ENCODE measurements at regions not wholly inside any gene's neighbourhood (a gene's known extent, or its start where the extent isn't known, plus 50 kb on each side); places are given as distances from the start of the nearest gene placed in this dataset.
A peak's percentile ranks its signal among the peaks of the same experiment; 100 is the strongest.

DNA sequence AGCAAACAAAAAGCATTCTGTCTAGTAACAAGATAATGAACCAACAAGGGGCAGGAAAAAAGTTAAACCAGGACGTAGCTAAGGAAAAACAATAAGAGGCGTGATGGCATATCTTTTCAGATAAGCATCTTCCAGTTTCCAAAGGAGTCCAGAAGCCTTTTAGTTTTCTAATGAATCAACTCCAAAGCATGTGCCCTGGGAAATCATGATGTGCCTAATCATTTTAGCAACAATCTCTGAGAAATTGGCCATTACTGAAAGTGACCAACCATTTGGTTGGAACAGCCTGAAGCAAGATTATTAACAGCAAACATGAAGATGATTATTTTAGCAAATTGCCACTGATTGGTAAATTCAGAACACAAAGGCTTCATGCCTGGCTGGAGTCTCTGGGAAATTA is 440.9 kb upstream of the MAF start:
- DNase-seq (ENCODE audit: low spot score), result no peak

DNA sequence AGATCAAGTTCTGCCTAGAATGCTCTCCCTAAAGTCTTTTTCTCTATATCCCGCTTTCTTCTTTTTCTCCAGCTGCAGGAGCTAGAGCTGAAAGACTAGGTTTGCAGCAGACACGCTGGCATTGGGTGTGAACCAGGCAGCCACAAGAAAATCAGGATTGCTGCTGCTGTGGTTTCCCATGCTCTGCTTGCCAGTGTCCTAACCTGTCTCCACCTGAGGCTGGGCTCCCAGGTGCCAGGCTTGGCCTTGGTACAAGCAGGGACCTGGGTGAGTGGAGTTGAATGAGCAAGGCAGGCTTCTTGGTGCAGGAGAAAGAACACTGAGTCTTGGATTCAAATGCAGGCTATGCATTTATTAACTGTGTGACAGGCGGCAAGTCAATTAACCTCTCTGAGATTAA is 440.3 kb upstream of the MAF start:
- no peak for DNase-seq (ENCODE audit: low spot score)

DNA sequence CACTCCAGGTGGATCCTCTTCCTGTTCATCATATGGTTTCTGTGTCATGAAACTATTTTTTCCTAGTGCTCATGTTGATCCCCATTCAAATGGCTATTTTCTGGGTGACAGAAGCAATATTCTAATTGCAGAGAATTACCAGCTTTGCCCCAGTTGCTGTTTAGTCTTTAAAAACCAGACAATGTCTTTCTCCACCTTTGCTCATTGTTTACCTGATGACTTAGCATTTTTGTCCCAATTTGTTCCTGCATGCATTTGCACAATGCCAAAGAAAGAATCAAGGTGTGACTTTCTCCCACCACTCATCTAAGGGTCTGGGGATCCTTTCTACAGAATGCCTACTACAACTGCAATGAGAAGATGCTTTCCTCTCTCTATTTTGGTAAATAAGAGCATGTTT is 439.9 kb upstream of the MAF start:
- no peak for DNase-seq (ENCODE audit: low spot score)

DNA sequence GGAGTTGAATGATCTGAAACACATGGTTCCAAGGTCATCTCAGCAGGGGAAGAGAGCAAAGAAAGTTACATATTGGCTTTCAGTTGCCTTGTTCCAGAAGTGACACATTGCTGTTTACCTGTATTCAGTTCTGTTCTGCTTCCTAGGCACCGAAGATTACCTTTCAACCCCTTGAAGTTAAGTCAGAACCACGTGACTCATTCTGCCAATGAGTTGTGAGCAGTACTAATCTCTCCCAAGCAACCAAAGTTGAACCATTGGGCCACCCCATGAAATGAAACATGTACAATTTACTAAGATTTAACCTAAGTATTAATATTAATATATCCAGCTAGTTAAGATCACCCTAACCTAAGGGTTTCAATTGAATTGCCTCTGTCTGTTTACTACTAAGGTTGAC is 439.2 kb upstream of the MAF start:
- DNase-seq (ENCODE audit: low spot score), result no peak

- DNase-seq (ENCODE audit: low spot score), result no peak
Measured at GRCh38 chr16:80038566-80038965, 438.0 kb upstream of the MAF start.

DNA sequence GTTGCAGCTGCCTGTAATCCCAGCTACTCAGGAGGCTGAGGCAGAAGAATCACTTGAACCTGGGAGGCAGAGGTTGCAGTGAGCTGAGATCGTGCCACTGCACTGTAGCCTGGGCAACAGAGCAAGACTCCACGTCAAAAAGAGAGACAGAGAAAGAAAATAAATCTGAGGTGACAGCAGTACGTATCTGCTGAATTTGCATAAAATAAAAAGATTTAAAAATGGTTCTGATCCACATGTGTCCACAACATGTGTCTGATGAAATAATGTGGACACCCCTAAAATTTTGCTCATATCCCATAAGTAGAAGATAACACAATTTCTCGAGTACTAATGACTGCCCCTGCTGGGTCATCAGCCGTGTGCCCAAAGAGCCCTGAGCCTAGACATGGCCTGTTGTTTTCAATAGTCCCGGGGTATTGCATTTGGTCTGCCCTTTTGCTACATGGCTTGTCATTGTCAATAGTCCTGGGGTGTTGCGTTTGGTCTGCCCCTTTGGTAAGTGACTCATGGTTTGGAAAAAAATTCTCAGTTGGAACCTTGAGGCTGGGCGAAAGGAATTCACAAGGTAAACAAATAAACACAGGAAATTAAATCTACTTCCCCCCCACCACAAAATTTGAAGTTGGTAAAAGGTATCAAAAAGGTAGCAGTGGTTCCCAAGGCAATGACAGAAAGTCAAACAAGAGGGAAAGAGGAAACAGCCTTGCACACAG is 434.6 kb upstream of the MAF start:
- no peak for DNase-seq (ENCODE audit: low spot score)

DNA sequence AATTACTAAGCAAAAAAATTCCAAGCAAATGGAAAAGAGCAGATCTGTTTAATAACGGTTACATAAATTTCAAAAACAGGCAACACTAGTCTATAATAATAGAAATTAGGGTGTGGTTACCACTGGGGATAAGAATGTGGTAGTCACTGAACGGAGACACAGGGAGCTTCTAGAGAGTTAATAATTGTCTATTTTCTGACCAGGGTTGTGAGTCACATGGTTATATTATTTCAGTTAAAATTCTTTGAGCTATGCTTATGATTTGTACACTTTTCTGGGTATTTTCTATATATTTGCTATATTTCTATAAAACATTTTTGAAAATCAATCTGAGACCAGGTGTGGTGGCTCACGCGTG is 433.9 kb upstream of the MAF start:
- DNase-seq (ENCODE audit: low spot score), result no peak

GRCh38 chr16:80033783-80034468 is 433.4 kb upstream of the MAF start:
- no peak for DNase-seq (ENCODE audit: low spot score)

DNA sequence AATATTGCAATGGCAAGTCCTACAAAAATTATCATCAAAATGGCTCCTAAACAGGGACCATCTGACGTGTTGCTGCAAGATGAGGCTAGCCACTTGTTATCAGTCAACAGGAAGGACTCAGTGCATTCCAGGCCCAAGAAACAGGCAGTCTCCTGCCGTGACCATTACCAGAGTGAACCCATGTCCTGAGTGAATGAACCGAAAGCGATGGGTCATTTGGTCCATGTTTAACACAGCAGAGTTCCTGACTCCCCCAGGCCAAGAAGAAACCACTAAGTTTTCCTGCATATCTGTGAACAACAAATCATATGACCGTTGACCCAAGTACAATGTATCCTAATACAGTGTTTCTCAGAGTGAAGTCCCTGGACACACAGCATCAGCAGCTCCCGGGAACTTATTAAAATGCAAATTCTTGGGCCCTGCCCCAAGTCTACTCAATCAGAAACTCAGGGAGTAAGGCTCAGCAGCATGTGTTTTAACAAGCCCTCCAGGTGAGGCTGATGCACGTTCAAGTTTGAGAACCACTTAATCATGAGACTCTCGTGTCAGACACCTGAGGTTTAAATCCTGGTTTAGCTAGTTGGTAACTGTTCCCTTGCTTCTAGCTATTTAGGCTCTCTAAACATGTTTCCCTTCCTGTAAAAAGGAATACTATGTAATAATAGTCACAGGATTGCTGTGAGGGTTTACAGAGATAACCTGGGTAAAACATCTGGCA is 429.4 kb upstream of the MAF start:
- no peak for DNase-seq (ENCODE audit: low spot score)

DNA sequence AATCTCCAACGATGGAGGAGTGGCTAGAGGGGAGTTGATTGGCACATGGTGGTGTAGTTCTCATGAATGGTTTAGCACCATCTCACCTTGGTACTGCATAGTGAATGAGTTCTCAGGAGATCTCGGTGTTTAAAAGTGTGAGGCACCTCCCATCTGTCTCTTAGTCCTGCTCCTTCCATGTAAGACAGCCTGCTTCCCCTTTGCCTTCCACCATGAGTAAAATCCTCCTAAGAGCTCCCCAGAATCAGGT is 428.8 kb upstream of the MAF start:
- no peak for DNase-seq (ENCODE audit: low spot score)

GRCh38 chr16:80028581-80029380 is 428.2 kb upstream of the MAF start:
- no peak for DNase-seq (ENCODE audit: low spot score)

- peak; percentile 86 for DNase-seq (ENCODE audit: low spot score)
Measured at GRCh38 chr16:80027007-80027965, 426.7 kb upstream of the MAF start.

- DNase-seq (ENCODE audit: low spot score), result no peak
Measured at GRCh38 chr16:80025236-80025635, 424.7 kb upstream of the MAF start.

GRCh38 chr16:80024443-80024842 is 423.9 kb upstream of the MAF start:
- DNase-seq (ENCODE audit: low spot score), result no peak

DNA sequence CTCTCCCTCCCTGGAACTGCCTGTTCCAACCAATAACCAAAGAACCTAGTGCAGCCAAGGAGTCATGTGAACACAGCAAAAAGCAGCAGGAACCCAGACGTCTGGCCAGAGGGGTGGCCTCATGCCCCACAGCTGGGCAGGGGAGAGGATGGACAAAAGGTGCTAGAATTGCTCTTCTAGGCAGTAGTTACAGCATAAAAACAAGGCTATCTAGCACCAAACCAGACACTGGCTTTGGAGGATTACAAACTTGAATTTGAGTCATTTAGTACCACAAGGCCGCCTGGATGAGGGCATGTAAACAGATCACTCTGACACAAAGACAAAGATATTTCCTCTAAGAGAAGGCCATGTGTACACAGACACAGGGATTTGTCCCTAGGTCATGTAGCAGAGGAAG is 423.3 kb upstream of the MAF start:
- DNase-seq (ENCODE audit: low spot score), result peak; percentile 17

DNA sequence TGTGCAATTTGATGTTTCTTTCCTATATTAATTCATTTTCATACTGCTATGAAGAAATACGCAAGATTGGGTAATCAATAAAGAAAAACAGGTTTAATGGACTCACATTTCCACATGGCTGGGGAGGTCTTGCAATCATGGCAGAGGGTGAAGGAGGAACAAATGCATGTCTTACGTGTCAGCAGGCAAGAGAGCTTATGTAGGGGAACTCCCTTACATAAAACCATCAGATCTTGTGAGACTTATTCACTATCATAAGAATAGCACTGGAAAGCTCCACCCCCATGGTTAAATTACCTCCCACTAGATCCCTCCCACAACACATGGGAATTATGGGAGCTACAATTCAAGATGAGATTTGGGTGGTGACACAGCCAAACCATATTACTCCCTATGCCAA is 418.9 kb upstream of the MAF start:
- DNase-seq (ENCODE audit: low spot score), result no peak

DNA sequence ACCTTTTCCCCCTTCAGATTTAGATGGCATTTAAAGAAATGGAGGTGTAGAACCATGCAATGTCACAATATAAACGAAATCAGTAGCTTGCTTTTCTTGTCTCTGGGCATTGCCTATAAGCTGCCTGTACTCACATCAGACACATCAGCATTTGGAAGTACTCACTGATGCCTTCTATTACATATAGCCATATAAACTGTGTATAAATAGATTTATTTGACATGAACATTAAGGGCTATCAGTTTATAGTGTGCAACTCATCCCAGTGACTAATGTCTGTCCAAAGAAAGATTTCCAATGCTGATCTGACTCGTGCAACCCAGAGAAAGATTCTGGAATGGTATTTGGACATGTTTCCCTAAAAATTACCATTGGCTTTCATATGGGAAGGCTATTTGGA is 417.9 kb upstream of the MAF start:
- DNase-seq (ENCODE audit: low spot score), result no peak

DNA sequence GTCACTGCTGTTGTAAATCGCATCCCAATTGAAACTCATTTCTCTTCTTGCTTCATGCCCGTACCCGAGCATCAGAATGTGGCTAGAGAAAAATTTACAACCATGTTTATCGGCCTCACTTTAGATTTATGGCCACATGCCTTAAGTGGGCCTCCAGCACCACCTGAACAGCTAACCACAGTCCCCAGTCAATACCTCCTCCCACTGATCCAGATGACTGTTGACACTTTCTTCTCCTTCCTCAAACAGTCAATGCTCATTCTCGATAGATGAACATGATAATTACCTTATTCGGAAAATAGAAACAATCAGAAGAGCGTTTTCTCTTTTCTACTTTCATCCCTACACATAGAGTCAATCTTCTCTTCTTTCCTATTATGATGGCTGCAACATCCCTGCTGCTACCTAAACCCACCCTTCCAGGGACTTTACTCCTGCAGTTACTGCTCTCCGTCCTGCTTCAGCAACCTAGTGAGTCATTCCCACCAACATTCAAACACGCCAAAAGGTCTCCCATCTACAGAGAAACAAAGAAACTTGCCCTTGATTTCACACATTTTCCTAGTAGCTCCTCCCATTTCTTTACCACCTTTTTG is 416.3 kb upstream of the MAF start:
- DNase-seq (ENCODE audit: low spot score), result no peak

- no peak for DNase-seq (ENCODE audit: low spot score)
Measured at GRCh38 chr16:80015566-80015965, 415.0 kb upstream of the MAF start.

DNA sequence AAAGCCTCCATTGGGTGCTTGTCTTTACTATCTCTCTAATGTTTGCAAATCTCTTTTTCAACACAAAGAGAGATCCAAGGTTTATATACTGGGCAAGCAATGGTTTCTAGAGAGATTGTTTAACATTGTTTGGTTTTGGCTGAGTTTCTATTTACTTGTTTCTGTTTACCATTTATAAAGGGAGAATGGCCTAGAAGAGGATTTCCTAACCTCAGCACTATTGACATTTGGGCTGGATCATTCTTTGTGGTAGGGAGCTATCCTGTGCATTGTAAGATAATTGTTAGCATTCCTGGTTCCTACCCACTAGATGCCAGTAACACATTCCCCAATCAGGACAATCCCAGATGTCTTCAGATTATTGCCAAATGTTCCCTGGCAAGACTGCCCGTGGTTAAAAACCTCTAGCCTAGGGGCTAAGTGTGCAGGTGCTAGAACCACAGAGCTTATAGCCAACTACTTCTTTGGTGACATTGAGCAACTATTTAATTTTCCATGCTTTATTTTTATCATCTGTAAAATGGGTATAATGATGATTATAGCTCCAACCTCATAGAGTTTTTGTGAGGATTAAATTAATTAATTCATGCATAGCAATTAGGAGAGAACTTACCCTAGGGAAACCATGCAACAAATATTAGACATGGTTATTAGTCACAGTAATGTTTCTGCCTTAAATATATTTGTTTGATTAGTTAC is 413.9 kb upstream of the MAF start:
- DNase-seq (ENCODE audit: low spot score), result no peak
